ENCODE measurements at regions not wholly inside any gene's neighbourhood (a gene's known extent, or its start where the extent isn't known, plus 50 kb on each side); places are given as distances from the start of the nearest gene placed in this dataset.

GRCh38 chr21:17900281-17900989 is 81.3 kb upstream of the C21orf91 start:
- ATAC-seq, result no peak

GRCh38 chr21:17889171-17889570 is 70.0 kb upstream of the C21orf91 start:
- ATAC-seq (no peak), DNase-seq (no peak)

More at GRCh38 chr21:17900281-17900989, 81.3 kb upstream of the C21orf91 start:
- DNase-seq, result no peak

- ATAC-seq (no peak), DNase-seq (no peak)
Observed at GRCh38 chr21:17869115-17869514, 50.0 kb upstream of the C21orf91 start.

All from stimulated activated naive CD8-positive, alpha-beta T cell treated with anti-CD3 and anti-CD28 coated beads, Interleukin-15, Interleukin-2, amounts not matched to agents 100 U/mL and 50 U/mL, for 24 hours (primary cell).